ENCODE measurements at regions not wholly inside any gene's neighbourhood (a gene's known extent, or its start where the extent isn't known, plus 50 kb on each side); places are given as distances from the start of the nearest gene placed in this dataset.

DNA sequence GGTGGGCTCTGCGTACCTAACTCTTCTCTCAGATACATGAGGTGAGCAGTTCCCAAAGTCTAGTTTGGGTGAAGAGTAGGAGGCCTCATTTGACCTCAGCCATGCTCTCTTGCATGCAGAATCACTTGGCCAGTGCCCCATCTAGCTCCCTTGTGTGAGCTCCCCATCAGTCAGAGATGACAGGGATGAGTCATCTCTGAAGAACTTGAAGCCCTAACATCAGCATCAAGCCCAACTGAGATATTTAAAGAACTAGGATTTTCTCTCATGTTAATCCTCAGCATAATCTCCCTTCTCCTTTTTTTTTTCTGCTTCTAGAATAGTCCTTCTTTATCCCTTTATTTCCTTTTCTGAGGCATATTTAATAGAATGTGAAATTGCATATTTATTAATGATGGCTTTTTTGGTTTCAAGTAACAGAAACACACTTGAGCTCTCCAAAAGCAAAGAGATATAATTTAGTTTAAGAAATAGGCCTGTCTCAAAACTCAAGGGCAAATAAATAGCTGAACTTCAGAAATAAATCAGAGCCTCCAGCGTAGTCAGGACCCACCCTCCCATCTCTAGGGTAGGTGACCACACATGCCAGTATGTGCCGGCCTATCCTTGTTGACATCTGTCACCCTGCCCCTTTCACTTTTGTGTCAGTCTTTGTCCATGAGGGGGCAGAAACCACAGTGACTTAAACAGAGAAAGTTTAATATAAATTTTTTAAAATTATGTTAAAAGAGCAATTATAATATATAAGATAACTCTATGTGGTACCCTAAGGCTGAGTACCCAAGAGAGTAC is 112.3 kb downstream of the TSEN15 start:
- TF ChIP-seq, protein P1, sequence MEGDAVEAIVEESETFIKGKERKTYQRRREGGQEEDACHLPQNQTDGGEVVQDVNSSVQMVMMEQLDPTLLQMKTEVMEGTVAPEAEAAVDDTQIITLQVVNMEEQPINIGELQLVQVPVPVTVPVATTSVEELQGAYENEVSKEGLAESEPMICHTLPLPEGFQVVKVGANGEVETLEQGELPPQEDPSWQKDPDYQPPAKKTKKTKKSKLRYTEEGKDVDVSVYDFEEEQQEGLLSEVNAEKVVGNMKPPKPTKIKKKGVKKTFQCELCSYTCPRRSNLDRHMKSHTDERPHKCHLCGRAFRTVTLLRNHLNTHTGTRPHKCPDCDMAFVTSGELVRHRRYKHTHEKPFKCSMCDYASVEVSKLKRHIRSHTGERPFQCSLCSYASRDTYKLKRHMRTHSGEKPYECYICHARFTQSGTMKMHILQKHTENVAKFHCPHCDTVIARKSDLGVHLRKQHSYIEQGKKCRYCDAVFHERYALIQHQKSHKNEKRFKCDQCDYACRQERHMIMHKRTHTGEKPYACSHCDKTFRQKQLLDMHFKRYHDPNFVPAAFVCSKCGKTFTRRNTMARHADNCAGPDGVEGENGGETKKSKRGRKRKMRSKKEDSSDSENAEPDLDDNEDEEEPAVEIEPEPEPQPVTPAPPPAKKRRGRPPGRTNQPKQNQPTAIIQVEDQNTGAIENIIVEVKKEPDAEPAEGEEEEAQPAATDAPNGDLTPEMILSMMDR (conservative IDR thresholded peaks at IDR 0.05) = no peak
- TF ChIP-seq EZH2 (IDR thresholded peaks at IDR 0.05; ENCODE audit: low read depth) = no peak
